Astrocyte of the spinal cord (primary cell): ENCODE measurements at regions not wholly inside any gene's neighbourhood (a gene's known extent, or its start where the extent isn't known, plus 50 kb on each side); places are given as distances from the start of the nearest gene placed in this dataset.
A peak's percentile ranks its signal among the peaks of the same experiment; 100 is the strongest.

Experiments
- DNase-seq: peaks from one replicate; pipeline ENCODE4 v3.0.0; 2011; ENCODE audit warnings: low read depth, low spot score
- H3K4me3 ChIP-seq: 2 replicates; pipeline ENCODE4 v1.5.1; 2011; ENCODE audit warnings: low read depth, mild to moderate bottlenecking, low read length, moderate library complexity
- in situ Hi-C: cut with HindIII; loops from 2 replicates; pipeline ENCODE4 v1.10.0; 2017; ENCODE audit warnings: low sequenced_read_pairs
- TF ChIP-seq, protein P1 (sequence below): IDR thresholded peaks from 2 replicates; pipeline ENCODE4 v1.5.1; 2012; ENCODE audit warnings: low read depth, mild to moderate bottlenecking, low read length, inconsistent platforms

DNA sequence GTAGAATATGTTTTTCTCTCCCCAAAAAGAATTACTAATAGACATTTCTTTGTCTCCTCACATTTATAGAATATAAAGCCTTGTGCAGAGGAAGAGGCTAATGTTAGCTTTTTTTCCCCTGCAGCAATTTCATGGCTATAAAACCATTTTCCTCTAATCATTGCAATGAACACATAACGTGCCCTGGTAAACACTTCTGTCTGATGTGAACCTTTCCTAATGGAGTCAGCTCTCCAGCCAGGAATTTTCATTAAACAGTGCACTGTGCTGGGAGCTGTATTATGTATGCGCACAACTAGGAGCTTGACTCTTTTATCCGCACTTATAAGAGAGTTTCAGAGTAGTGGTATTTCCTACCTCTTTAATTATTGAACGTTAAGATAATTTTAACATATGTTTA, 63.9 kb upstream of the SPATS2L start:
- no peak for DNase-seq
- no peak overlapping the region for H3K4me3 ChIP-seq
- in situ Hi-C loops = no loop called here
- TF ChIP-seq, protein P1, sequence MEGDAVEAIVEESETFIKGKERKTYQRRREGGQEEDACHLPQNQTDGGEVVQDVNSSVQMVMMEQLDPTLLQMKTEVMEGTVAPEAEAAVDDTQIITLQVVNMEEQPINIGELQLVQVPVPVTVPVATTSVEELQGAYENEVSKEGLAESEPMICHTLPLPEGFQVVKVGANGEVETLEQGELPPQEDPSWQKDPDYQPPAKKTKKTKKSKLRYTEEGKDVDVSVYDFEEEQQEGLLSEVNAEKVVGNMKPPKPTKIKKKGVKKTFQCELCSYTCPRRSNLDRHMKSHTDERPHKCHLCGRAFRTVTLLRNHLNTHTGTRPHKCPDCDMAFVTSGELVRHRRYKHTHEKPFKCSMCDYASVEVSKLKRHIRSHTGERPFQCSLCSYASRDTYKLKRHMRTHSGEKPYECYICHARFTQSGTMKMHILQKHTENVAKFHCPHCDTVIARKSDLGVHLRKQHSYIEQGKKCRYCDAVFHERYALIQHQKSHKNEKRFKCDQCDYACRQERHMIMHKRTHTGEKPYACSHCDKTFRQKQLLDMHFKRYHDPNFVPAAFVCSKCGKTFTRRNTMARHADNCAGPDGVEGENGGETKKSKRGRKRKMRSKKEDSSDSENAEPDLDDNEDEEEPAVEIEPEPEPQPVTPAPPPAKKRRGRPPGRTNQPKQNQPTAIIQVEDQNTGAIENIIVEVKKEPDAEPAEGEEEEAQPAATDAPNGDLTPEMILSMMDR = no peak

DNA sequence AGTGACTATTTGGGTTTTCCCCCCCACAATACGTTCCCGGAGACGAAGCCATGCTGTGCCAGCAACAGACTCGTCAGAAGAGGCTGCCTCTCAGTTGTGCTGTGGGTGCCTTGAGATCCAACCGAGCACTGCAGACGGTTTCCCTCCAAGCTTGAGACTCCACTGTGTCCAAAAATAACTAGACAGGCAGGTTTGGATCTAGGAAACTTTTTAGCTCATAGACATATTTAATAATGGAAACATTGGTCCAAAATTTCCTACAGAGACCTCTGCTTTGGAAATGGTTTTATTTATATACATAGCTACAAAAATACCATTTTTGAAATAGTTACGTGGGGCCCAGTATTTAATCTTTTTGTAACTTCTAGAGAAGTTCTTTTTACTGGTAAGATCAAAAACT, 63.1 kb upstream of the SPATS2L start:
- TF ChIP-seq, protein P1 = no peak
- no peak for DNase-seq
- in situ Hi-C loops = no loop called here
- H3K4me3 ChIP-seq = no peak overlapping the region

DNA sequence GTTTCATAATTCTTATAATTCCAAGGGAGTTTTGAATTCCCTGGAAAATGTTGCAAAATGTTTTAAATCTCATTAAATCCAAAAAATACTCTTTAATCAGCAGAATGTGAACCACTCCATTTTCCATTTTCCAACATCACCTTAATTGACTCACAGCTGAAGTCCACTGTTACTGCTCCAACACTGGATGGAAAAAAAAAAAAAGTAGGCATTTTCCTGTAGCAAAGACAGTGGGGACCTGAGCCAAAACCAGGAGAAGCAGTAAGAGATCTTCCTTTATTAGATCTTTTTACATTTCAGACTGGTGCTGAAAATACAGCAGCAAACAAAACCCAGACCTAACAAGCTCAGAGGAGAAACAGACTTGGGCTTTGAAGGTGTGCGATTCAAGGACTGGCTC, 62.4 kb upstream of the SPATS2L start:
- TF ChIP-seq, protein P1 = no peak
- no peak for DNase-seq
- H3K4me3 ChIP-seq = no peak overlapping the region
- in situ Hi-C loops = no loop called here

DNA sequence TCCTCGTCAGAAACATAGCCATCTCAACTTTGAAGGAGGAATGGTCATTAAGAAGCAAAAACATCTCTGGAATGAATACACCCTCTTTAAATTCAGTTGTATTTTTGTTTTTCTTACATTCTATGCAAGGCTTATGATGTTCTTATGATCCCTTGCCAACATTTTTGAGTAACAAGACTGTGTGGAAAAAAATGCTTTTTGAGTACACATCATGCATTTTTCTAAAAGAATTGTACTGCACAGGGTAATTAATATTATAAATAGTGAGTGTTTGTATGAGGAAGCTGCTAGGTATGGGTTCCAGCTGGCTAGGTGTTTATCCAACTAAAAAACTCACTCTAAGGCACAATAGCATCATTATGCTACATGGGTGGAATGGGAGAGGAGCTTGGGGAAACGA, 59.0 kb upstream of the SPATS2L start:
- in situ Hi-C loops = no loop called here
- TF ChIP-seq, protein P1 = no peak
- DNase-seq = peak; percentile 57
- H3K4me3 ChIP-seq = no peak overlapping the region

DNA sequence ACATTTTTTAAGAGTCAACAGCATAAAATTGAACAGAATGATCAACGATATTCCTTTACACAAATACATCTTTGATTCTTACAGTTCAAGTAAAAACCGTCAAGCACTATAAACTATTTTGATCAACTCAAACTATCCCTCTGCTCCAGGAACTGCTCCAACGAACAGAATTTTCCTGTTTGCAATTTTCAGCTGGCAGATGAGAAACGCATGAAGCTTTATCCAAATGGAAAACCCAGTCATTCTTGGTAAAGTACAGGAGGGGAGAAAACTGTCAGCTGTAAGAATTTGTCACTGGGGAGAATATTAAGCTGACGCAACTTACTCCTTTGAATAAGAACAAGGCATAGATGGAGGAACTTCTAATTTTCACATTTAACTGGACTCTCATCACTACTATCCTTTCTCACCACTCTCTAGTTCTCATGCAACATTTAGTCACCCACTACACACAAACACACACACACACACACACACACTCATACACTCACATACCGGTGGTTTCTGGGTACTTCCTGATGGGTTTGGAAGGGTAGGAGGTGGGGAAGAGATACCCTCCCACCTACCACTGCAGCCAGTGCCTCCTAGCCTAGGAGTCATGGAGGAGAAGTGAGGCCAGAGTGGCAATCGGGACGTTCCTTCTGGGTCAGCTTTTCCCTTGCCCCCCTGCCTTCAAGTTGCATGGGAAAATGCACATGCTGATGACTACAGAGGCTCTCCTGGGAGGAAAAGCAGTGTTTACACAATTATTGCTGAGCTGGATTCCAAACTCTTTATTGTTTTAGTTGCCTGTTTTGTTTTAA, 54.0 kb upstream of the SPATS2L start:
- in situ Hi-C loops = no loop called here
- TF ChIP-seq, protein P1 = no peak
- peak; percentile 74 for DNase-seq
- no peak overlapping the region for H3K4me3 ChIP-seq

DNA sequence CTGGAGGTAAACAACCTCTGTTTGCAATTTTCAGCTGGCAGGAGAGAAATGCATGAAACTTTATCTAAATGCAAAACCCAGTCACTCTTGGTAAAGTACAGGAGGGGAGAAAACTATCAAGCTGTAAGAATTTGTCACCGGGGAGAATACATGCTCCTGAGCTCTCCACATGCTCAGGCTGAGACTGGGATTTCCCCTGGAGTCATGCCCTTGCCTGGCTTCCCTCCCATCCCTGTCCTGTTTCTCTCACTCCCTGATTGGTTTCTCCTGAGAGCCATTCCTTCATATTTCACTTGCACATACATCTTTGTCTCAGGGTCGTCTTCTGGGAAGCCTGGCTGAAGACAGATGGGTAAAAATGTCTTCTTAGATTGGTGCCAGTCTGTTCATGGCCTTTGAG, 52.9 kb upstream of the SPATS2L start:
- TF ChIP-seq, protein P1 = no peak
- DNase-seq = no peak
- H3K4me3 ChIP-seq = no peak overlapping the region
- in situ Hi-C loops = no loop called here

DNA sequence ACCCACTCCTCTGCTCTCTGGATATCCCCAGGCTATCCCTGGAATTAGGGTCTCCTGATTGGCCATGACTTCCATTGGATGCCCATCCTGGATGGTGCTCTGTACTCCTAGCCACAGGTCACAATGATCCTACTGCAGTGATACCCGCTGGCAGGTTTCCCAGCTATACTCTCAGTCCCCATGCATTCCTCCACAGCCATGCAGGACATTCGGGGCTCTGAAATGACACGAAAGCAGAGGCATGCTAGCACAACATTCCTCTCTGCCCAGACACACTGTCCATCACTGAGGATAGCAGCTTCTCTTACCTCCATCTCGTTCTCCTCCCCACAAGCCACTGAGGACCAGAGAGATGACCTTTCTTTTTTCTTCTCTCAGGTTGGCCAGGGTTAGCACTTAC, 51.7 kb upstream of the SPATS2L start:
- no peak for DNase-seq
- no peak overlapping the region for H3K4me3 ChIP-seq
- in situ Hi-C loops = no loop called here
- TF ChIP-seq, protein P1 = no peak
